ENCODE measurements at regions not wholly inside any gene's neighbourhood (a gene's known extent, or its start where the extent isn't known, plus 50 kb on each side); places are given as distances from the start of the nearest gene placed in this dataset.
A peak's percentile ranks its signal among the peaks of the same experiment; 100 is the strongest.

DNA sequence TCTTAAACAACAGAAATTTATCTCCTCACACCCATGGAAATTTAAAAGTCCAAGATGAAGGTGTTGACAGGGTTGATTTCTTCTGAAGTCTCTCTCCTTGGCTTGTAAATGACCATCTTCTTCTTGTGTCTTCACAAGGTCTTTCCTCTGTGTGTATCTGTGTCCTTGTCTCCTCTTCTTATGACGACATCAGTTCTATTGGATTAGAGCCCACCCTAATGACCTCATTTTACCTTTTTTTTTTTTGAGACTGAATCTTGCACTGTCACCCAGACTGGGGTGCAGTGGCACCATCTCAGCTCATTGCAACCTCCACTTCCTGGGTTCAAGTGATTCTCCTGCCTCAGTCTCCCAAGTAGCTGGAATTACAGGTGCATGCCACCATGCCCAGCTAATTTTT, 429.0 kb upstream of the CDH5 start:
- Mint-ChIP-seq H3K36me3 (ENCODE audit: low read depth) (no peaks in the 10 kb centered on the region), H3K27ac (no peak overlapping the region), H3K27me3 (ENCODE audit: low read depth, poor library complexity) (peaks cover 3% of the 10 kb centered on the region), H3K9me3 (no peaks in the 10 kb centered on the region), H3K4me1 (no peaks in the 10 kb centered on the region), H3K4me3 (no peak overlapping the region)
- TF ChIP-seq, protein P1, sequence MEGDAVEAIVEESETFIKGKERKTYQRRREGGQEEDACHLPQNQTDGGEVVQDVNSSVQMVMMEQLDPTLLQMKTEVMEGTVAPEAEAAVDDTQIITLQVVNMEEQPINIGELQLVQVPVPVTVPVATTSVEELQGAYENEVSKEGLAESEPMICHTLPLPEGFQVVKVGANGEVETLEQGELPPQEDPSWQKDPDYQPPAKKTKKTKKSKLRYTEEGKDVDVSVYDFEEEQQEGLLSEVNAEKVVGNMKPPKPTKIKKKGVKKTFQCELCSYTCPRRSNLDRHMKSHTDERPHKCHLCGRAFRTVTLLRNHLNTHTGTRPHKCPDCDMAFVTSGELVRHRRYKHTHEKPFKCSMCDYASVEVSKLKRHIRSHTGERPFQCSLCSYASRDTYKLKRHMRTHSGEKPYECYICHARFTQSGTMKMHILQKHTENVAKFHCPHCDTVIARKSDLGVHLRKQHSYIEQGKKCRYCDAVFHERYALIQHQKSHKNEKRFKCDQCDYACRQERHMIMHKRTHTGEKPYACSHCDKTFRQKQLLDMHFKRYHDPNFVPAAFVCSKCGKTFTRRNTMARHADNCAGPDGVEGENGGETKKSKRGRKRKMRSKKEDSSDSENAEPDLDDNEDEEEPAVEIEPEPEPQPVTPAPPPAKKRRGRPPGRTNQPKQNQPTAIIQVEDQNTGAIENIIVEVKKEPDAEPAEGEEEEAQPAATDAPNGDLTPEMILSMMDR (IDR thresholded peaks at IDR 0.05): no peak
- no peak for DNase-seq

DNA sequence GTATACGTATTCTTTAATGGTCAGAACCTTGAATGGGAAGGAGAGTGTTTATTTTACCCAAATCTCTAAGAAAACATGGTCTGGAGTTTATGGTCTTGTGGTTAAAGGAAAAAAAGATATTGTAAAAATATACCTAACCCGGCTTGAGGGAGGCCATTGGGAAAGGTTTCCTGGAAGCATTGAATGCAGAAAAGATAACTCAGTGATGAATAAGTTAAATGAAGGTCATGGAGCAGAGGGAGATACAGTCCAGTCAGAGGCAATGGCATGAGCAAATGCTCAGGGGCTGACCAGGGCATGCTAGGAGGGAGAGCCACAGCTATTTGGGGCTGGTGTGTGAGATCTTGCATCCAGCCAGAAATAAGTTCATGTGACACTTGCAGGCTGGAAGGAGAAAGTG, 430.4 kb upstream of the CDH5 start:
- no peaks in the 10 kb centered on the region for H3K27me3 Mint-ChIP-seq (ENCODE audit: low read depth, poor library complexity)
- no peaks in the 10 kb centered on the region for H3K9me3 Mint-ChIP-seq
- no peaks in the 10 kb centered on the region for H3K36me3 Mint-ChIP-seq (ENCODE audit: low read depth)
- no peak for DNase-seq
- H3K4me3 Mint-ChIP-seq: no peak overlapping the region
- H3K27ac Mint-ChIP-seq: no peak overlapping the region
- TF ChIP-seq, protein P1 (IDR thresholded peaks at IDR 0.05): no peak
- no peaks in the 10 kb centered on the region for H3K4me1 Mint-ChIP-seq

DNA sequence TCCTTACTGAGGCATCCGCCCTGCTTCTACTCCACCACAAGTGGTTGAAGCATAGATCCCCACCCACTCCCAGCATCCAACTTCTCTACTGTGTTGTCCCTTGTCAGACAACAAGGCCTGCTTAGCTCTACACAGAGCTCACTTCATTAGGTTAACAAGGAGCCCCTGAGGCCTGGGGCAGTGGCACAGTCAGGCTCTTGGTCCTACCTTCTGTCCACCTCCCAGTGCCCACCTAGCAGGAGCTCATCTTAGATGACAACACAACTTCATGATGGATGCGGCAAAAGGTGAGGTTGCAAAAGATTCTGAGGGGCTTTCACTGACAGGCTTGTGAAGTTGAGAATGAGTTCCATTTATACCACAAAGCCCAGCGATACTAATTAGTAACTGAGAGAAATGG, 432.0 kb upstream of the CDH5 start:
- H3K9me3 Mint-ChIP-seq: peaks cover 13% of the 10 kb centered on the region

DNA sequence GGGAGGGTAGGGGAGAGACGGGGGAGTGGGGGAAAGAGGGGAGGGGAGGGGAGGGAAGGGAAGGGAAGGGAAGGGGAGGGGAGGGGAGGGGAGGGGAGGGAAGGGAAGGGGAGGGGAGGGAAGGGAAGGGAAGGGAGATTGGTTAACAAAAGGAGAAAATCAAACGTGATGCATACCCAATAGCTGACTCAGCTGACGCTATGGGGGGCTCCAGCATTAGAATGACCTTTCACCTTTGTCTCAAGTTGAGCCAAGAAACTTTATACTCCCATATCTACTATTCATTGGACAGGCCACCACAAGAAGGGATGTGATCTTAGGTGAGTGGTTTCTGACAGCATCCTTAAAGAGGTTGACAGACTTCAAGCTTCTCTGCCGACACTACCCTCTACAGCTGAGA, 432.8 kb upstream of the CDH5 start:
- no peak overlapping the region for H3K4me3 Mint-ChIP-seq
- no peak for DNase-seq
- no peaks in the 10 kb centered on the region for H3K4me1 Mint-ChIP-seq
- no peak overlapping the region for H3K27ac Mint-ChIP-seq
- H3K9me3 Mint-ChIP-seq: peaks cover 20% of the 10 kb centered on the region
- TF ChIP-seq, protein P1 (IDR thresholded peaks at IDR 0.05): no peak
- peaks cover 11% of the 10 kb centered on the region for H3K36me3 Mint-ChIP-seq (ENCODE audit: low read depth)
- no peaks in the 10 kb centered on the region for H3K27me3 Mint-ChIP-seq (ENCODE audit: low read depth, poor library complexity)

More for the DNA sequence above, 432.0 kb upstream of the CDH5 start:
- no peaks in the 10 kb centered on the region for H3K4me1 Mint-ChIP-seq
- H3K27me3 Mint-ChIP-seq (ENCODE audit: low read depth, poor library complexity): no peaks in the 10 kb centered on the region
- DNase-seq: no peak
- TF ChIP-seq, protein P1 (IDR thresholded peaks at IDR 0.05): no peak
- H3K36me3 Mint-ChIP-seq (ENCODE audit: low read depth): peaks cover 6% of the 10 kb centered on the region
- no peak overlapping the region for H3K4me3 Mint-ChIP-seq
- H3K27ac Mint-ChIP-seq: no peak overlapping the region

DNA sequence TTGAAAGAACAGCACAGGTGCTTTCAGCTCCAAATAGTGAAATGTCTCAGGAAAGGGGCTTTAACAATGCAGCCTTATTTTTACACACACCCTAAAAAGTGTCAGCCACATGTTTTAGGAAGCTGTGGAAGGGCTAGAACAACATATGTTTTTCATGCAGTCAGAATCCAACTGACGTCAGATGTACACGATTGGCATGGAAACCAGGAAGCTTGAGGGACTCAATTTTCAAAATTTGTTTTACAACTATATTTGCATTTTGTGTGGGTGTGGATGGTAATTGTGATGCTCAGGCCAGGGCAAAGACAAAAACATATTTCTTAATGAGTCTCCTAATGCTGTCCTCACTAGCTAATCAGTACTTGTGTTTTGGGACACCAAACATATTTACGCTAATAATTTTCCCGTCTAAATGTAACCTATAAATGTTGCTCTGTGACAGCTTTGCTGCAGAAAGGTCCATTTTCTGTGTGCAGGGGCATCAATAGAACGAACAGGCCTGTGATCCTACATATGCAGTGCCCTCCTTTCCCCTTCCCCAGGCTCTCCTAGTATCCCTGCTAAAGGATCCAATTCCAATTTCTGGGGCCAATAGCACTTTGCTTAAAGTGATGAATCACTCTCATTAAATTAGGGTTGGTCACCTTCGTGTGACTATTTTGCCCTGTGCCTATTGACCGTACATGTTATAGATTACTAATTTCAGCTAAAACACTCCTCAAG, 434.0 kb upstream of the CDH5 start:
- TF ChIP-seq, protein P1 (IDR thresholded peaks at IDR 0.05): no peak
- H3K4me3 Mint-ChIP-seq: no peak overlapping the region
- H3K9me3 Mint-ChIP-seq: peaks cover 31% of the 10 kb centered on the region
- H3K36me3 Mint-ChIP-seq (ENCODE audit: low read depth): peaks cover 11% of the 10 kb centered on the region
- H3K27me3 Mint-ChIP-seq (ENCODE audit: low read depth, poor library complexity): no peaks in the 10 kb centered on the region
- peak overlapping the region; percentile 16 for H3K27ac Mint-ChIP-seq
- no peak for DNase-seq
- H3K4me1 Mint-ChIP-seq: no peaks in the 10 kb centered on the region

DNA sequence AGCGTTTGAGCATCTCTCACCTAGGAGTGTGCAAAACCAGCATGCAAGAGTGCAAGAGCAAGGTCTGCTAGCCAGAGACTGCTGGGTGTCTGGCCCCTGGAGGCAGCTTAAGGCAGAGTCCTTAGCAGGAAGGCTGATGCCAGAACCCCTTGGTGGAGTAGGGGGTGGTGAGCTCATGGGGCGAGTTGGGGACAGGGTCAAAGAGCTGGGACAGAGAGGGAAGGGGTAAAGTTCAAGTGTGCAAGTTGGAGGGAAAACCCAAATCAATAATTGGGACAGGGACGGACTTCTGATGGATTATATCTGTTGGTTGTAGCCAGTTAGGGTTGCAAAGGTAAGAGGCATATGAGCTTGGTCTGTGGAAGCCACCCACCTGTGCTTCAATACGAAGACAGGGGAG, 443.6 kb upstream of the CDH5 start:
- H3K27me3 Mint-ChIP-seq (ENCODE audit: low read depth, poor library complexity): peaks cover 4% of the 10 kb centered on the region
- TF ChIP-seq, protein P1 (IDR thresholded peaks at IDR 0.05): no peak
- peaks cover 29% of the 10 kb centered on the region for H3K4me1 Mint-ChIP-seq

More for the DNA sequence above, 443.6 kb upstream of the CDH5 start:
- peaks cover 10% of the 10 kb centered on the region for H3K9me3 Mint-ChIP-seq
- peak overlapping the region; percentile 13 for H3K27ac Mint-ChIP-seq
- no peak for DNase-seq
- no peaks in the 10 kb centered on the region for H3K36me3 Mint-ChIP-seq (ENCODE audit: low read depth)
- no peak overlapping the region for H3K4me3 Mint-ChIP-seq
